ENCODE measurements at regions not wholly inside any gene's neighbourhood (a gene's known extent, or its start where the extent isn't known, plus 50 kb on each side); places are given as distances from the start of the nearest gene placed in this dataset.
"Not testable (repeated sequence)": the region's sequence is repeated elsewhere in the genome, so short reads cannot be mapped to it uniquely, and the experiment has no call there.

DNA sequence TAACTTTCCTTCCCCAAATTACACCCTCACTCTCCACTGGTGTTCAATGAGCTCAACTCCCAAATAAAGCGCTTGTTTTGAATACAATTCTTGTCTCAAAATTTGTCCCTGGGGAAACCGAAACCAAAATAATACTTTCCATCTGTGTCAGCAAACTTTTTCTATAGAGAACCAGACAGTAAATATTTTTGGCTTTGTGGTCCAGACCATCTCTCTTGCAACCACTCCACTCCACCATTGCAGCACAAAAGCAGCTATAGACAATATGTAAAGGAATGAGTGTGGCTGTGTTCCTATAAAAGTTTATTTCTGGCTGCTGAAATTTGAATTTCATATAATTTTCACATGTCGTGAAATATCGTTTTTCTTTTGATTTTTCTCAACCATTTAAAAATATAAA is 84.6 kb upstream of the ERCC4 start:
- DNase-seq: no peak

DNA sequence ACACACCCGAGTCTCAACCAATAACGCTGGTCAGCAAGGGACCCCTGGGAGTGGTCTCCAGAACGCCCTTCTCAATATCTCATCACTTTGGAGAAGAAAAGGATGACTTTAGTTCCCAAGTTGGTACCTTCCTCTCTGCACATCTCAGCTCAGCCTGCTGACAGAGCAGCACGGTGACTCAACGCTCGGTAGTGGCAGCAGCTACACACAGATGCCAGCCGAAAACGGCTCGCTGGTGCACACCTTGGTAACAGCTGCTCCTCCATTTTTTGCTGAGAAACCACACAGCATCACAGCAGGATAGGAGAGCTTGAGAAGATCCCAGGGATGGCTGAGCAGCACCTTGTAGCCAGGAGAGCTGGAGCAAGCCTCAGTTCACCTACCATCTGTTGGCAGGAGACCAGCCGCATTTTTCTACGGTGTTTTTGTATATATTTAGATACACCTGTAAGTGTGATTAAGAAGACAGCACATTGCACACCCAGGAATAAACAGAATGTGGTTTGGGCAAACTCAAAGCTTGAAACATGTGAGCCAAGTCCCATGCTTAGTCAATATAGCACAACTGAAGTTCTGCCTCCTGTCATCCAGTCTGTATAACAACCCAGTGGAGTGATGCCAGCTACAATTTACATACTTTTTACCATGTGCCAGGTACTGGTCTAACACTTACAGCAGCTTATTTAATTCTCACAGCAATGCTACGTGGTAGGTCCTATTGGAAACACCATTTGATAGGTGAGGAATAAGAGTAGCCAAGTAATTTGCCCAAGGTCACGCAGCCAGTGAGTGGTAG is 83.8 kb upstream of the ERCC4 start:
- no peak for DNase-seq

DNA sequence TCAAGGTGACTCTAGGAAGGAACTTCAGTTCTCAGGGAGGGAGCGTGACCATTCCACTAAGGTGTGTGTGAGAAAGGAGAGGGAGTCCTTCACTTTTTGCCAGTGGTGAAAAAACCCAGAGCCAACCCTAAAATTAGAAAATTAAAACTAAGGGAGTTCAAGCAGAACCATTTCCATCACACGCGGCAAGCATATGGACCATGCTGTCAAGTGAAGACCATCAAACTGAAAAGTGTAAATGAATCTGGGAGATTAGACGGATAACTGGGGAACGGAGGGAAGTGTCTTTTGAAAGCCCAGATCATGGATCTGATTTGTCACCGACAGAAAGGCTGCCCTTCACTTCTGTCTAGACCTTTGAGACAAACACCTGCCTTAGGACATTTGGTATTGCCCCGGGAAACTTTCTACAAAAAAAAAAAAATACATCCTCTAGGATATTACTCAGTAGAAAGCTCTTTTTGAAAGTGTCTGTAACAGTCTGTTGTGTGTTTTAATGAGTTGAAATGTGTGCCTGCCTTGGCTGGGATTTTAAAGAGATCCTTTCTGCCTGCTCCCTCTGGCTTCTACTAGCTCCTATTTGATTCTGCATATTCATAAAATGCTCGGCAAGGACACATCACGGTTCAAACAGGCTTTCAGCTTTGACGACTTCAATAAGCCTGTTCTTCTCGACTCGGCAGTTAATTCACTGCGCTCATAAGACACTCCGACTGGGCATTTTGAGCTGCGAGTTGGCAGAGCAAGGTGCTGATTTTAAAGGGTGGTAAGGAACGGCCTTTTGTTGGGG is 81.4 kb upstream of the ERCC4 start:
- DNase-seq: no peak

DNA sequence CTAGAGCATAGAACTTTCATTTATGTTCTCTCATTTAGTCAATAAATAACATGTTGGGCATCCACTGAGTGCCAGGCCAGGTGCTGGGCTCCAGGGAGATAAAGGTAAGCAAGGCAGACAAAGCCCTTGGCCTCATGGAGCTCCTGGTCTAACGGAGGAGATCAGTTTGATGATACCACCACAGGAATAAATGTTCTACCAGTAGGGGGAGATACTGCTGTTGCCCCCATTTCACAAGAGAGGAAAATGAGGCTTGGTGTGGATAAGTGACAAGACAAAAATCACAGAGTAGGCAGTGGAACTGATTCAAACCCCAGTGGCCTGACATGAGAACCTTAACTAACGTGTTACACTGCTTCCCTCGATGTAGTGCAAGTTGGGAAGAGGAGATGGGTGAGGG is 80.4 kb upstream of the ERCC4 start:
- DNase-seq: no peak

DNA sequence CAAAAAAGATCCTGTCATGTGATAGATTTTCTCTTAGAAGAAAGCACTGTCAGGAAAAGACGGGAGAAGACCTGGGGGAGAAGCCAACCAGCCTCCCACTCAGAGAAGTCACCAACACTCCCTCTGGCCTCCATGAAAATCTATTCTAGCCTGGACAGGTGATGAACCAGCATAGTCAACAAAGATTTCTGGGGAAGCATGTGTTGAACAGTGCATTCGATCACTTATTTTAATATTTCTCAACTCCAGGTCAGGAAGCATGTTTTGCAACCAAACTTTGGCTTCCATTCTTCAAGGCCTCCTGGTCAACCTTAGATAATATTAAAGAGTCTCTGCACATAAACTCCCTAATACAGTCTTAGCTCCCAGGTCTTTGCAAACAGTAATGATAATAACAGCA is 74.7 kb upstream of the ERCC4 start:
- no peak for DNase-seq

DNA sequence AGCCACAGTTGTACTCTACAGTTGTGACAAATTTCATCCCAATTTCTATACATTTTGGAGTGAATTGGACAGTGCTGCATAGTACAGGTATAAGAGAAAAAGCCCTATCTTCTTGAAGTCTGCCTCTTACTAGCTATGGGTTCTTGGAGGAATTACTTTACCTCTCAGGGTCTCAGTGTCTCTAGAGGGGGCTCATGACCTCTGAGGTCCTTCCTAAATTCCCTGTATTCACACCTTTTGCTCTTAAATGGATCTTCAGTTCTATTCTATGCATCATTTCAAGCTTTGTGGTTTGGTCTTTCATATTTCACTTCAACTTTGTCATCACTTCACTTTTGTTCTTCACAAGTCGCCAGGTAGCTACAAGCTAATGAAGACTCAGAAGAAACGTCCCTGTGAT is 71.2 kb upstream of the ERCC4 start:
- DNase-seq: no peak

DNA sequence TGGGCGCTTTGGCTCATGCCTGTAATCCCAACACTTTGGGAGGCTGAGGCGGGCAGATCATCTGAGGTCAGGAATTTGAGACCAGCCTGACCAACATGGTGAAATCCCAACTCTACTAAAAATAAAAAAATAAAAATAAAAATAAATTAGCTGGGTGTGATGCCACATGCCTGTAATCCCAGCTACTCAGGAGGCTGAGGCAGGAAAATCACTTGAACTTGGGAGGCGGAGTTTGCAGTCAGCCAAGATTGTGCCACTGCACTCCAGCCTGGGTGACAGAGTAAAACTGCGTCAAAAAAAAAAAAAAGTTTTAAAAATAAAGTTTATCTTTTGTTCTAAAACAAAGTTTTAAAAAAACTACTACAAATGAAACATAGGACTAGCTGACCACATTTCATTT is 69.8 kb upstream of the ERCC4 start:
- DNase-seq: not testable (repeated sequence)

DNA sequence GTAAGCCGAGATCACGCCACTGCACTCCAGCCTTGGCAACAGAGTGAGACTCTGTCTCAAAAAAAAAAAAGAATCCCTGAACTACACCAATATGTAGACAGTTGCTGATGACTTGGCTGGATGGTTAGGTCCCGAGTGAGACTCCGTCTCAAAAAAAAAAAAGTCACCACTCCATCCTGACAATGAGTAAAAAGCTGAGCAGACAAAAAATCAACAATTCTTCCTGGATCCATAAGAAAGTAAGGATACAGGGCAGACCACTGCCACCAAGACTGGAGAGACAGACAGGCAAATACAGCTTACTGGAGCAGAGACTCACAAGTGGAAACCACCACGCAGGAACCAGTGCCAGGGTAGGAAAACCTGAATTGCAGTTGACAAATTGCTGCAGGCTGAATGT is 67.1 kb upstream of the ERCC4 start:
- DNase-seq: no peak

DNA sequence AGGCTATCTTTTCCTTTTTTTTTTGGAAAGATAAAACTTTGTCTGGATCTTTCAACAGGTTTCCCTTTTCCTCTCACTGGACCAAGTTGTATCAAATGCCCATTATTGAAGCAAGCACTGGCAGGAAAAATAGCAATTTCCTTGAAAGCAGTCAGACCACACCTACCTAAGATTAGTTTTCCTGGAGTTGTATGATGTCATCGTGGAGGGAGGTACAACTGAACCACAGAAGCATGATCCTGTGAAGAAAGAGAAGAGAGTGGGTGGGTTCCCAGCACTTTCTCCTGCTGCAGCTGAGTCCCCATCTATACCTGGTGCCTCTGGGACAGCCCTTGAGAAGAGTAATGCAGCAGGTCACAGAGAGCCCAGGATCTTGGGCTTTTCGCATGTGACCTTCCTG is 63.6 kb upstream of the ERCC4 start:
- no peak for DNase-seq

DNA sequence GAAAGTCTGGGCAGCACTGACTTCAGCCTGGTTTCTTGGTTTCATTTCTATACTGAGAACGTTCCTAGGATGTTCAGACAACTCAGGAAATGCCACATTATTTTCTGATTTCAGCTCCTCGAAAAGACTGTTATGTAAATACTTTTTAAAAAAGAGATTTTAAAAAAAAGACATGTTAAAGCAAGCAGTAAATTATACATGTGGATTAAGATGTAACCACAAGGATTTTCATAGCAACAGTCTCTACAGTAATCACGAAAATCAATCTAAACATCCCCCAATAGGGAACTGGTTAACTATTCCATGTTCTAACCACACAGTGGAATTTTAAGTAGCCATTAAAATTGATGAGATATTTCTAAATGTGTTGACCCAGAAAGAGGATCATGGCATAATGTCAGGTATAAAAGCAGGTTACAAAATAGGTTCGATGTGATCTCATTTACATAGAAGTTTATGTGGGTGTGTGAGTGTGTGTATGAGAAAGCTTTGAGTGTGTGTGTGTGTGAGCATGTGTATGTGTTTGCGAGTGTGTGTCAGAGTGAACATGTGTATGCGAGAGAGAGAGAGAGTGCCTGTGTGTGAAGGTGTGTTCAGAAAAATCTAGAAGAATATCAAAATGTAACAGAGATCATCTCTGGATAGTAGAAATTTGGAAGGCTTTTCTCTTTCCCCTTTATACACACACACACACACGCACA is 63.0 kb upstream of the ERCC4 start:
- no peak for DNase-seq

DNA sequence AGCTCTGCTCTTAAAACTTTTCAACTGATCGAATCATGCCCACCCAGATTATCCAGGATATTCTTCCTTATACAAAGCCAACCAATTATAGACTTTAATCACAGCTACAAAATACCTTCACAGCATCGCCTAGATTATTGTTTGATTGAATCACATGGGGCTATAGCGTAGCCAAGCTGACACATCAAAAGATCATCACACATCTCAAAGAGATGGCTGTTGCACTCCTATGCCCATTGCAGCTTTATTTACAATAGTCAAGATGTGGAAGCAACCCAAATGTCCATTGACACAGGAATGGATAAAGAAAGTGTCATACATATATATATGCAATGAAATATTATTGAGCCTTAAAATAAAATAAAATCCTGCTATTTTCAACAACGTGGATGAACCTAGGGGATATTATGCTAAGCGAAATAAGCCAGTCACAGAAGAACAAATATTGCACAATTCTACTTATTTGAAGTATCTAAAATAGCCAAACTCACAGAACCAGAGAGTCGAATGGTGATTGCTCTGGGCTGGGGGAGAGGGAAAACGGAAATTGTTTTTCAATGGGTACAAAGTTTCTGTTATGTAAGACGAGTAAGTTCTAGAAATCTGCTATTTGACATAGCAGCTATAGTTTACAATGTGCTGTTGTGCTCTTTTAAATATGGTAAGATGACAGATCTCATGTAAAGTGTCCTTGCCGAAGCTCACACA is 60.9 kb upstream of the ERCC4 start:
- no peak for DNase-seq

DNA sequence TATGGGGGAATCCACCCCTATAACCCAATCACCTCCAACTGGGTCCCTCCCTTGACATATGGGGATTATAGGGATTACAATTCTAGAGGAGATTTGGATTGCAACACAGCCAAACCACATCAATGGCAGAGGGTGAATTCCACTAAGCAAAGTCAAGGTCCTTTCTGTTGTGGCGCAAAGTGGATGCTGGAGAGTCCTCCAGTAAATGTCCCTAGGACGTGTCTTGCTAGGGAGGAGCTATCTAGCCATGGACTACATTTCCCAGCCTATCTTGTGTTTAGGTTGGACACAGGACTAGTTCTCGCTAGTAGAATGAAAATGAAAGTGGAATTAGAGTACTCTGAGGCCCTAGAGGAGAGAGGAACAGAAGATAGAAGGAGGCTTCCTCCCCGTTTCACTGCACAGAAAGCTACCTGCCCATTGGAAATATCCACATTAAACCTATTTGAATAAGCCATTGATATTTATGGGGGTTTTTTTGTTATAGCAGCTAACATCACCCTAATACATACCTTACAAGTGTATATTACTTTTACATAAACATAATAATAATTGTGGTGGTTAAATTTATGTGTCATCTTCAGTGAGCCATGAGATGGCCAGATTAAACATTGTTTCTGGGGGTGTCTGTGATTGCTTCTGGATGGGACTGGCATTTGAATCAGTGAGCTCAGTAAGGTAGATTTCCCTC is 56.7 kb upstream of the ERCC4 start:
- no peak for DNase-seq

DNA sequence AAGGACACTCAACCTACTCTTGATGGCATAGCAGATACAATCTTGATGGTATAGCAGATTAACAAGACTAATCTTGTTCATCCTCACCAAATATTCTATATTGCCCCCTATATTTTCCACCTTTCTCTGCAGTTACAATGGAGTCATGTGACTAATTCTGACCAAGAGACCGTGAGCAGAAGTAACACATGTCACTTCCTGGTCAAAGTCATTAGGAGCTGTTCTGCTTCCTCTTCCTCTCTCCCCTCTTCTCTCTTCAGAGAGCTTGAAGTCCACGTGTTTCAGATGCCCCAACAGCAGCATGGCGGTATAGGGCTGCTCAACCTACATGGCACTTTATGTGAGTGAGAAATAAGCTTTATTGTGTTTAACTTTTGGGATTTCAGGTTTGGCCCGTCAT is 55.3 kb upstream of the ERCC4 start:
- DNase-seq: no peak

DNA sequence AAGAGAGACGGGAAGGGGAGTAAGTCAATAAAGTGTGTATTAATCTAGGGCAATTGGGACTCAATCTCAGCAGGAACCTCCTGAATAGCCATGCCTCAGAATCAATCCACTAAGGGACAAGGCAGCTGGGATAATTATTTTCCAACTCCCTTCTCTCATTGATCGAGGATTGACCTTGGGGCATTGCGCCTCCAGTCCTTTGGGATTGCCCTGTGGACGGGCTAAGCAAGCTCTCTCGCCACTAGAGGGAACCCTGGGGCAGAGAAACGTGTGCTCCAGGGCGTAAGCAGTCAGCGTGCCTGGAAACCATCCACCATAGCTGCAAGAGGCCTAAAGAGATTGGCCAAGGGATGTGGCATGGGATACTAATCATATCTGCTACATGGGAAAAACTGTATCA is 53.9 kb upstream of the ERCC4 start:
- peak; percentile 58 to 59 for DNase-seq

Data from activated T-cell treated with anti-CD3 and anti-CD28 coated beads, Interleukin-2, amount 50 U/mL, for 48 hours (primary cell).